ACHN (cell line): ENCODE measurements at regions not wholly inside any gene's neighbourhood (a gene's known extent, or its start where the extent isn't known, plus 50 kb on each side); places are given as distances from the start of the nearest gene placed in this dataset.

ENCODE experiments used
- DNase-seq: peaks from one replicate; pipeline ENCODE4 v3.0.0-alpha.2; 2015
- in situ Hi-C: cut with HindIII; loops from 2 replicates; pipeline ENCODE4 v1.10.0; 2017; ENCODE audit warnings: low sequenced_read_pairs, low pct_ligation_motif_present, low pct_unique_long_range_greater_than_20kb

DNA sequence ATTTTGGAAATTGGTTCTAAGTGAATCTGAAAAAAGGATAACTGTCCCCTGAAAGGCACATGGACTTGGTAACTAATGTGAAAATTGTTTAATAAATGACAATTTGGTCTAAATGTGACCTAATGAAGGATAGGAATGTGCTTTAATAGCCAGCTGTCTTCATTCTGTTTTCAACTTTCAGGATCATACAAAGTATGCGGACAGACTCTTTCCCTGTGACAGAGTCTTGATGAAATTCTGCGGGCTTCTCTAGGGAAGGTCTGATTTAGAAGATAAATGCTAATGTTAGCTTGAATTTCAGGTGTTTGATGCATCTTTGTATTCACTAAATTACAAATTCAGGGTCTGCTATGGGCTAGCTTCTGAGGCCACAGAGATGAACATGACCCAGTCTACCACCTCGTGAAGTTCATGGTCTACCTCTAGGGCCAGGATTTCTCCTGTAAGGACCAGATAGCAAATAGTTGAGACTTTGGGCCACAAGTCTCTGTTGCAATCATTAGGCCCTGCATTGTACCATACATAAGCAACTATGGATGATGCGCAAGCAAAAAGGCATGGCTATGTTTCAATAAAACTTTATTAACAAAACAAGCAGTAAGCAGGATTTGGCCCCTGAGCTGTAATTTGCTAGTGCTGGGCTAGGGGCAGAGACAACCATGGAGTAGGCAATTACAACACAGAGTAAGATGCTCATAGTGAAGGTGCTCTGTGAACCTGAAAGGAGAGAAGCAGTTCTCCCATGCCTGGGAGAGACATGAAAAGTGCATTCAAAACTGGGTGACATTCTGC, 368.6 kb downstream of the INHBA start:
- in situ Hi-C loops = no loop called here
- DNase-seq = no peak

DNA sequence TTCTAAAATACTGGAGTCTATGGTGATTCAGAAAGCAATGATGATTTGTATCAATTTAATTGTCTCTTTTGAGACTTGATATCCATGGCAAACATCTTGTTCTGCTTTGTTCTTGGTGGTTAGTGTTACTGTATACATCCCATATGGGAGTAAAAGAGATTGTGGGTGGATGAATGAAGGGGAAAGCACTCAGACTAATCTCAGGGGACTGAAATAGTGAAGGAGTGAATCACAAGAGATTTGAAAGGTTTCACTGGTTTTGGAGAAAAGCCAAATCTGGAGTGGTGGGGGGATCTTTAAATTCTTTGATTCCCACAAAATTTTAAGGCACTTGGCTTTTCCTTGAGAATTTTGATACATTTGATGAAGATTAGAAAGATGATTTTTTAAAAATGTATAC, 369.4 kb downstream of the INHBA start:
- peak; percentile 21 for DNase-seq
- in situ Hi-C loops = no loop called here

DNA sequence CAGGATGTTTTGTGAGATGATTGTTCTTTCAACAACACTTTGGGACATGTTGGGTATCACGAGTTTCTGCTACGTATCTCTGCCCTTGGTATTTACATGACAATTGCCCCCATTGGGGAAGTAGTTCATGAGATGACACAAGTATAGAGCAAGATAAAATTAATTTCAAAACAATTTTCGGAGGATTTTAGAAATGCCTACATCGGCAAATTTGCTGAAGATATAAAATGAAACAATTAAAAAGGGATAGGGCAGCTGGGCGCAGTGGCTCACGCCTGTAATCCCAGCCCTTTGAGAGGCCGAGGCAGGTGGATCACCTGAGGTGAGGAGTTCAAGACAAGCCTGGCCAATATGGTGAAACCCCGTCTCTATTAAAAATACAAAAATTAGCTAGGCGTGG, 371.7 kb downstream of the INHBA start:
- no peak for DNase-seq
- in situ Hi-C loops = no loop called here

DNA sequence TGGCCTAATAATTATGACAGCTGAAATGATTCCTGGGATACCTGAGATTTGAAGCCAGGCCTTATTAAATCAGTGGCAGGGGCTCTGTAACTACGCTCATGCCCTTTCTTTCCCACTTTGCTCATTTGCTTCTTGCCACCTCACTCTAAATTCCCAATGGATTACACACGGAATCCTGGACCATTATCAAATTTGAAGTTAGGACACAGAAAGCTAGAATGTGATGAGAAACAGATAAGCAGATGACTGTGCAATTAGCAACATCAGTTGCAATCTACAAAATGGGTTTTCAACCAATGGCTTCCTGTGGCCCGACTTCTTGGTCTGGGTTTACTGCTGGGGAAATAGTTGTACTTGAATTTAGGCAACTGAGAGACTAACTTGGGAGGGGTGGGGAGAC, 374.3 kb downstream of the INHBA start:
- no peak for DNase-seq
- in situ Hi-C loops = no loop called here

DNA sequence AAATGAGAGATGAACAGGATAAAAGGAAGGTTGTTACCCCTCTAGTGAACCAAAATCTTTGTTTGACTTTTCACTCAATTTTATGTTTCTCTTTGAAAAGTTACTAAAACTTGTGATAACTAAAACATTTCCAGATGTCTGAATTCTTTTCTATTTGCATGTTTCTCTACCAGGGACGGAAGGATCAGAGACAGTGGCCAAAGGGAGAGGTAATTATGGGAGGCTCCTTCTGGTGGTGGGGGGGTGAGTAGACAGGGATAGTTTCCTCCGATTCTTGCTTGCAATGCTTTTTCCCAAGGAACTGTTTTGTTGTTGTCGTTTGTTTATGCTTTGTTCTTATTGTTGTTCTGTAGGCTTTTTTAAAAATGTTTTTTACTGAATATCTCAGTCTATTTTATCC, 374.8 kb downstream of the INHBA start:
- no peak for DNase-seq
- in situ Hi-C loops = no loop called here

DNA sequence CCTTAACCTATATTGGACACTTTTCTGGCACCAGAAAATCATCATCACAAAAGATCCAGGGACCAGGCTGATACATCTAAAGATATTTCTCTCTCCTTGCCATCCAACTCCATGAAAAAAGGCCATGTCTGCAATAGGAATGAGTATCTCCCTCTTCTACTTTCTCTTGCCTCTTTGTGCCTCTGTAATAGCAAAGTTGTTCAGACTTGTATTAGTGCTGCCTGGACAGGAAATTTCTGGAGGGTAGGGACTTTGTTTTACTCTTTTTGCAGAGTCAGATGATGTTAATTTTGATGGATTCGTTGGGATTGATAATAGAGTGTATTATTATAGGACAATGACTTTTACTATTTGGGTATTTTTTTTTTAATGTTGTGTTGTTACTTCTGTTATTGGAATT, 376.3 kb downstream of the INHBA start:
- DNase-seq = no peak
- in situ Hi-C loops = no loop called here

DNA sequence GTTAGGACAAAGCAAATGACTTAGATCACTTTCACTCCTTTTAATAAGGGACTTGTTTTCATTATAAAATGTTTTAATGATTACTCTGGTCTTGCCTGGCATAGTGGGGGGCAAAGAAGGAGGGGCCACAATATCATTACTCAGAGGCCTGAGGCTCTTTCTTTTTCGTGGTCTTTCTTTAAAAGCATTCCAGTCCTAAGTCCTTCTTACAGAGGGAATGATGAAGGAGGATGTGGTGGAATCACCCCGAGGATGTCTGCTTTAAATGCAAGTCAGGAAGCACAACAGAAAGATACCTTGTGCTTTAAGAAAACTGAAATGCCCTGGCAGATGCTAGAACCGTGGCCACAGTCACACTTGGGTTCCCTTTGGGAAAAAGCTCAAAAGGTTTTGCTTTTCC, 379.1 kb downstream of the INHBA start:
- in situ Hi-C loops = no loop called here
- DNase-seq = no peak

DNA sequence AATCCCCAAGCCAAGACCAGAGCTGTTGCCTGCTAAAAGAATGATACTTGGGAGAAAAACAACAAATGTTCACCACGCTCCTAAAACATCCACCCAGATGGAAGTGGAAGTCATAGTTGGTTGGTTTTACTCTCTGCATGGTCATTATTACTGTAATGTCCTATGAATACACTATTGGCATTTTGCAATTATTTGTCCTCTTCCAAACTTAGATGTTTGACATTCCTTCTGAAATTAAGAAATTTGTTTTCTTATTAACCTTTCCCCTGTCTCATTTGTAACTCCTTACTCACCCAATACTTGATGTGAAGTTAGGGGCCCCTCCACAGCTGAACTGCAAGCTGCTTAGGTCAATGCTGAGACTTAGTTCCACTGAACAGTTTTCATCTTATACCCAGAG, 383.3 kb downstream of the INHBA start:
- no peak for DNase-seq
- in situ Hi-C loops = no loop called here

DNA sequence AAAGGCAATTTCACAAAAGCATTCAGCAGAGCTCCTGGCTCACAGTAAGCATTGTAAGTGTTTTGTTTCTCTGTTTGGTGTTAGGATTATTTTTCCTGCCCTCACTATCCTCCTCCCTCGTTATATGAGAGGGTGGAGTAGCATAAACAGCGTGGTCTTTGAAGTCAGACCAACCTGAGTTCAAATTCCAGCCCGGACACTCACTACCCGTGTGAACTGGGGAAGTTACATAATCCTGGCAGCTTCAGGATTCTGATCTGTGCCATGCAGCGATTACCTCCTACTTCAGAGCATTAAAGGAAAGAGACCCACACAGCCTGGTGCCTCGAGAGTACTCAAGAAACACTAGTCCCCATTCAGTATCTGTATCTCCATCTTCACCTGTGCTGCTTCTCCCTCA, 386.5 kb downstream of the INHBA start:
- no peak for DNase-seq
- in situ Hi-C loops = no loop called here

DNA sequence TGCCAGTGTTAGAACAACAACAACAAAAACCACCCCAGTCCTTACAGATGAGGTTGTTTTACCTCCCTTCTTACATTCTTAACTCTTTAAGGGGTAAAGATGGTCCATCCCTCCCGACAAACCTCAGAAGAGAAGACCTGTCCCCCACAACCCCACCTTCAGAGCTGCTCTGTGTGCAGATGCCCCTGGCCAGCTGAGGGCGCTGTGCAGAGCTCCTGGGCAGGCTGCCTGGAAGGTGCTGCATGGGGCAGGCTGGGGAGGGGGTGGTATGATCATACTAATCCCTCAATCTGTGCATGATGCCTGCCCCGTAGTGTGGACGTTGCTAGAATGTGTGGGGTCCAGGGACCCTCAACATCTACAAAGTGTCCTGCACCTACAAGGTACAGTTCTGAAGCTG, 387.1 kb downstream of the INHBA start:
- peak; percentile 17 for DNase-seq
- in situ Hi-C loops = no loop called here

DNA sequence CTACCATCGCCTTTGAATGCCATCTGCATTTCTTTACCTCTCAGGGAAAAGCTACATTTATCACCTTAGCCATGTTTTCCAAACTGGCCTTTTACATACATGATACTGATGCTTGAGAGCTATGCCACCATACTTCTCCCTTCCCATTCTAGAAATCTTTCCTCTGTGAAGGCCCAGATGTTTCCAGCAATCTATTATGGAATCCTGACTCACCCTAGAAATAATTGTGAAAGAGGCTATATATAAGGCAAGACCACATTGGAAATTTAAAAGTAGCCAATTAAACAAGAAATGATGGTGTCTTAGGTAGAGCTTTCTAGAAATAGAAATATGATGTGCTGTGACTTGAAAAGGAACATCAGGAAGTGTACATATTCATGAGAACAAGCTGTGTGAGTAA, 389.7 kb downstream of the INHBA start:
- in situ Hi-C loops = no loop called here
- DNase-seq = no peak

DNA sequence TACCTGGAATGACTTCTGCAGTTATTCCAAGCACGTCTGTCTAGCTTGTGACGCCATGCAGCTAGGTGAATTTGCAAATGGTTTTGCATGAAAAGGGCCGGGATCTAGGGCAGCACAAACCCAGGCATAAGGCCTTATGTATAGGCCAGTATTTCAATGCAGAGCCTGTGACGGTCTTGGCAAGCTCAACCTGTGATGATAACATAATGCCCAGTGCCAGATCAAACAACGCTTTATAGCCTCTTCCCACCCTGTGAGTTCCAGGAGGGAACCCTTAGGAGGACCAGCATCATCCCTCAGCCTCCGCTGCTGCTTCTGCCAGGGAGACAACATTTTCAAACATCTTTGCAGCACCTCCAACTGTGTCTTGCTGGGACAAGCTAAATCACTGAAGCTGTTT, 390.7 kb downstream of the INHBA start:
- DNase-seq = no peak
- in situ Hi-C loops = no loop called here

DNA sequence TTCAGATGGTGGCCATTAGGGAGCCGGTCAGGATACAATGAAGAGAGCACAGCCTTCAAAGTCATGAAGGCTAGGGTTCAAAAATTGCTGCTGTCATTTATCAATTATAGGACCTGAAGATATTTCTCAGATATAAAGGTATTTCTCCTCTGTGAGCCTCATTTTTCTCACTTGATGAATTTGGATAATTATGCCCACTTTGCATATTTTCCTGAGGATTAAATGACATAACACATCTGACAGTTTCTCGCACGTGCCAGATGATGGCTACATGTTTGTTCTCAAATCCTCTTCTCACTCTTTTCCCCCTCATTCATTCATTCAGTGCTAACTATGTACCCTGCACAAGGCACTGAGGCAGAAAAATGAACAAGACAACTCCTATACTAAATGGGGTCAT, 391.6 kb downstream of the INHBA start:
- in situ Hi-C loops = no loop called here
- DNase-seq = no peak

DNA sequence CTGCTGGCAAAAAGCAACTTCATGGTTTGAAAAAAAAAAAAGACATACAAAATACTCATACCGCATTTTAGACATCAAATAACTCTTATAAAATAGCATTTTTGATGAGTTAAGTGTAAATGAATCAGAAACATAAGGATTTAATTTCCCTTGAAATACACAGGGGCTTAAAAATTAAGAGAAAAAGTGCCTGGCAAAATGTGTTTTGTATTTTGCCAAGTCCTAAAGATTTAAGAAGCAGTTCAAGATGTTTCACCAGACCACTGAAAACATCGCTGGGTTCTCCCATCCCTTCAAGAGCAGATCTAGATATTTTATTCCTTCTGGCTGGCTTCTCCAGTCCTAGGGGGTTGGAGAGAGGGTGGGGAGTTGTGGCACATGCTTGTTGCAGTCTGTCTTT, 396.4 kb downstream of the INHBA start:
- in situ Hi-C loops = no loop called here
- DNase-seq = no peak

DNA sequence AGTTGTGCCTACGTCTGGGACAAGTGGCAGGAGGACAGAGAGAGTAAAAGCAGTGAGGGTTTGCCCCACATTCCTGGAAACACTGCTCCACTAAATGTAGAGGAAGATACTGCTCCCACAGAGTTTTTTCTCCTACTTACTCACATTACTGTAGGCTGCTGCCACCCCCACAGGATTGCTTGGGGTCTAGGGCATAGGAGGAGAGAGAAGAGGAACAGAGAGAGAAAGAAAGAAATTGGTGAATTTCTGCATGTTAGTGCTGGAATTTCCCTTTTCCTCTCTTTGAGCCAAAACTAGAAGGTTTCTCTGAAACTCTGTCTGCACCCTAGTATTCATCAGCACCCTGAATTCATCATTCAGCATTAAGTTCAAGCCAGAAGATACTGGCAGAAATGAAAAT, 397.9 kb downstream of the INHBA start:
- no peak for DNase-seq
- in situ Hi-C loops = no loop called here

DNA sequence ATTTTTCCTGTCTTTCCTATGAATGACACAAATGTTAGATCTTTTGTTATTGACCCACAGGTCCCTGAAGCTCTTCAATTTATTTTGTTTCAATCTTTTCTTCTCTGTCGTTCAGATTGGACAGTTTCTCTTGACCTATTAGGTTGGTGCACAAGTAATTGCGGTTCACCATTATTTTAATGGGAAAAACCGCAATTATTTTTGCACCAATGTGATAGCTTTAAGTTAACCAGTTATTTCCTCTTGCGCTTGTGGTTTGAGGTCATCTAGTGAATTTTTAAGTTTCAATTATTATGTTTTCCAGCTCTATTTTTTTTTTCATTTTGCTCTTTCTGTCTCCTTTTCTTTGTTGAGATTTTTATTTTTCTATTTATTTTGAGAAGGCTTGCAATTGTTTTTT, 399.2 kb downstream of the INHBA start:
- DNase-seq = no peak
- in situ Hi-C loops = no loop called here

DNA sequence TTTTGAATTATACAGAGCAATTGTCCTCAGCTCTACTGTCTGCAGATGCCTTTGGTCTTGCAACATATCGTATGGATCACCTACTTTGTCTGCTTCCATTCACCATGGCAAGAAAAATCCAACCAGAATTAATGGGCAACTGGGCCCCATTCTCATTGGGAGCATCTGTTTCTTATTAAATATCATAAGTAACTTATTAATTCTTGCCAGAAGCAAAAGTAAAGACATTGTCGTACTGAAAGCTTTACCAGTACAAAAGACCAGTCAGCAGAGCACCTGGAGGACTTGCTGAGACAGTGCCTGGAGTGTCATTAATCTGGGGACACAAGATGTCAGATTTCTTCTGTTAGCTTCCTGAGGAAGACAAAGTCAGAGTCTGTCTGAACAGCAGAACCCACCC, 404.5 kb downstream of the INHBA start:
- DNase-seq = peak; percentile 15
- in situ Hi-C loops = no loop called here

DNA sequence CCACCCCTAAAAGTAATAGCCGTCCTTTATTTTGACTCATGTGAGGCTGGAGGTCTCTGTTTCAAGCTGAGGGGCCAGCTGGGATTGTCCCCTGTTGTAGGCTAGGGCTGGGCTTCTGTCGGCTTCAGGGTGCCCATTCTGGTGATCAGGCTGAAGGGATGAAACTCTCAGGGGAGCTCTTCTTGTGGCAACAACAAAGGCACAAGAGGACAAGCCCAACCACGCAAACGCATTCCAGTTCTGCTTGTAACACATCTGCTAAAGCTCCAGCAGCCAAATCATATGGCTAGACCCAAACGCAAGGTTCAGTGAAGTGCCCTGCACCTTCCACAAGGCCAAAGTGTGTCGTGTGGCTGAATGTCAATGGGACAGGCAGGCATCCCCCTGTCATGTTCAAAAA, 405.7 kb downstream of the INHBA start:
- in situ Hi-C loops = no loop called here
- DNase-seq = no peak

DNA sequence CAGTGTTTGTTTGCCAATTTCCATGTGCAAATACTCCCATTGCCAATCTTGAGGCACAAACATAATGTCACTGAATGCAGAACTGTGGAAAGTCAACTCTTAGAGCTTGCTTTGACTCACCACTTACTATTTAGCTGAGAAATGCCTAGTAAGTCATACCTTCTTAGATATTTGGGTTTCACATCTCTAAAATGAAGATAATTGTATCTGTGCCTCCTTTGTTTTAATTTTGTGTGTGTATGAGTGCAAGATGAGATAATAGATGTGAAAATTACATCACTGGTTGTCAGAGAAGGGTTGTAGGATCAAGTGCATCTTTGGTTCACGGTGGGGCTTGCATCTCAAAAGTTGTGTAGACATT, 407.5 kb downstream of the INHBA start:
- in situ Hi-C loops = no loop called here
- no peak for DNase-seq

DNA sequence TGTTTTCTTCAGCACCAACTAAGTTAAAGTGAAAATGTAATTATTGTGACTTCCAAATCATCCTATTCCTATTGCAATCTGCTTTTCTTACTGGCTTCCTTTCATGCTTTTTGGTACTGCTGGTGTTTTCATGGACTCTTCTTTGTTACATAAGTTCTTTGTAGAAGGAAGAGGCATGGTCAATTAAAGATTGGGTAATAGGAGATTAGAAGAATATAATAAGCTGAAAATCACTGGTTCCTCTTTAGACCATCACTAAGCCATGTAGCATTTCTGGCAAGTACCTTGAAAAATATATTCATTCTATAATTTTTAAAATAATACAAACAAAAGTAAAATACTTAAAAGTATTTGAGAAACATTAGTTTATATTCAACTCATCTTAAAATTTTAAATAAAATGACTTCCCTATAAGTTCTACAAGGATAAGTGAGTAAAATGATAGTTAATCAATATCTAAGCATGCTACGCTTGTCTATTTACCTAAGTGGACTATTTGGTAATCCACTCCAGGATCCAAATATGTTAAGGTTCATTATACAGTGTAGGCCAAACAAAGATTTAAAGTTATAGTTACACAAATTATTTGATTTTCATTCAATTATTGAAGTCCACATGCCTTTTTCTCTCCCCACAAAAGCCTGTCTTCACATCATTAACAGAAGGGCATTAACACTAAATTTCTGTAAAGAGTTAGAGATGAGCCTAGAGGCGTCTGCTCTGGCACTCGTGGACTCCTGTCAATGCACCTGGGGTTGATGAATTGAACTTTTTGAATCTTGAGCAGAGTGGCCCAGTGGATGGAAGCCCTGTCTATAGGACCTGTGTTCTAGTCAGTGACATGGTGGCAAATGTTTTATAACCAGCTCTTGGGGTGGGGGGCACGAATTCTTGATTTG, 408.1 kb downstream of the INHBA start:
- in situ Hi-C loops = no loop called here
- DNase-seq = no peak
